ENCODE measurements at regions not wholly inside any gene's neighbourhood (a gene's known extent, or its start where the extent isn't known, plus 50 kb on each side); places are given as distances from the start of the nearest gene placed in this dataset.

GRCh38 chr3:84510007-84510406 lies 448.8 kb upstream of the CADM2 start:
- TF ChIP-seq EZH2 (IDR thresholded peaks at IDR 0.05; ENCODE audit: borderline replicate concordance, low read depth, low read length, severe bottlenecking) = no peak
- TF ChIP-seq, protein P1, sequence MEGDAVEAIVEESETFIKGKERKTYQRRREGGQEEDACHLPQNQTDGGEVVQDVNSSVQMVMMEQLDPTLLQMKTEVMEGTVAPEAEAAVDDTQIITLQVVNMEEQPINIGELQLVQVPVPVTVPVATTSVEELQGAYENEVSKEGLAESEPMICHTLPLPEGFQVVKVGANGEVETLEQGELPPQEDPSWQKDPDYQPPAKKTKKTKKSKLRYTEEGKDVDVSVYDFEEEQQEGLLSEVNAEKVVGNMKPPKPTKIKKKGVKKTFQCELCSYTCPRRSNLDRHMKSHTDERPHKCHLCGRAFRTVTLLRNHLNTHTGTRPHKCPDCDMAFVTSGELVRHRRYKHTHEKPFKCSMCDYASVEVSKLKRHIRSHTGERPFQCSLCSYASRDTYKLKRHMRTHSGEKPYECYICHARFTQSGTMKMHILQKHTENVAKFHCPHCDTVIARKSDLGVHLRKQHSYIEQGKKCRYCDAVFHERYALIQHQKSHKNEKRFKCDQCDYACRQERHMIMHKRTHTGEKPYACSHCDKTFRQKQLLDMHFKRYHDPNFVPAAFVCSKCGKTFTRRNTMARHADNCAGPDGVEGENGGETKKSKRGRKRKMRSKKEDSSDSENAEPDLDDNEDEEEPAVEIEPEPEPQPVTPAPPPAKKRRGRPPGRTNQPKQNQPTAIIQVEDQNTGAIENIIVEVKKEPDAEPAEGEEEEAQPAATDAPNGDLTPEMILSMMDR (IDR thresholded peaks at IDR 0.05; ENCODE audit: borderline replicate concordance, extremely low read depth, low read length, poor library complexity, severe bottlenecking) = no peak
- Histone ChIP-seq H3K4me3 (ENCODE audit: low read depth in 1 of 2, low read length in 2 of 2) (no peak overlapping the region), H3K79me2 (ENCODE audit: insufficient read depth, low read length) (no peaks in the 10 kb centered on the region), H3K9ac (ENCODE audit: low read depth, low read length) (no peak overlapping the region), H2AFZ (ENCODE audit: low read depth, low read length) (no peak overlapping the region), H3K9me3 (ENCODE audit: insufficient read depth, low read length, severe bottlenecking) (no peaks in the 10 kb centered on the region), H3K4me1 (ENCODE audit: insufficient read depth, low read length) (no peaks in the 10 kb centered on the region), H3K27me3 (ENCODE audit: insufficient read depth, low read length, poor library complexity) (no peaks in the 10 kb centered on the region), H4K20me1 (ENCODE audit: insufficient read depth, low read length) (no peaks in the 10 kb centered on the region), H3K4me2 (ENCODE audit: insufficient read depth, low read length) (no peak overlapping the region), H3K27ac (ENCODE audit: low read length) (no peak overlapping the region), H3K36me3 (ENCODE audit: insufficient read depth, low read length) (no peaks in the 10 kb centered on the region)
- DNase-seq (no peak), ATAC-seq (ENCODE audit: insufficient read depth, low read depth) (no peak)

GRCh38 chr3:84522893-84523292 lies 435.9 kb upstream of the CADM2 start:
- H3K9me3 ChIP-seq (ENCODE audit: insufficient read depth, low read length, severe bottlenecking) = no peaks in the 10 kb centered on the region
- H4K20me1 ChIP-seq (ENCODE audit: insufficient read depth, low read length) = no peaks in the 10 kb centered on the region
- TF ChIP-seq, protein P1 (IDR thresholded peaks at IDR 0.05; ENCODE audit: borderline replicate concordance, extremely low read depth, low read length, poor library complexity, severe bottlenecking) = no peak
- DNase-seq (no peak), ATAC-seq (ENCODE audit: insufficient read depth, low read depth) (no peak)
- no peak overlapping the region for H3K4me2 ChIP-seq (ENCODE audit: insufficient read depth, low read length)
- no peak overlapping the region for H3K9ac ChIP-seq (ENCODE audit: low read depth, low read length)
- H3K27me3 ChIP-seq (ENCODE audit: insufficient read depth, low read length, poor library complexity) = no peaks in the 10 kb centered on the region
- no peak overlapping the region for H3K27ac ChIP-seq (ENCODE audit: low read length)
- H3K4me1 ChIP-seq (ENCODE audit: insufficient read depth, low read length) = no peaks in the 10 kb centered on the region
- no peak overlapping the region for H3K4me3 ChIP-seq (ENCODE audit: low read depth in 1 of 2, low read length in 2 of 2)
- no peaks in the 10 kb centered on the region for H3K36me3 ChIP-seq (ENCODE audit: insufficient read depth, low read length)
- H2AFZ ChIP-seq (ENCODE audit: low read depth, low read length) = no peak overlapping the region
- no peaks in the 10 kb centered on the region for H3K79me2 ChIP-seq (ENCODE audit: insufficient read depth, low read length)

GRCh38 chr3:84536916-84537315 lies 421.9 kb upstream of the CADM2 start:
- Histone ChIP-seq H3K27ac (ENCODE audit: low read length) (no peak overlapping the region), H3K36me3 (ENCODE audit: insufficient read depth, low read length) (no peaks in the 10 kb centered on the region), H3K4me2 (ENCODE audit: insufficient read depth, low read length) (no peak overlapping the region), H3K79me2 (ENCODE audit: insufficient read depth, low read length) (no peaks in the 10 kb centered on the region), H3K9ac (ENCODE audit: low read depth, low read length) (no peak overlapping the region), H3K9me3 (ENCODE audit: insufficient read depth, low read length, severe bottlenecking) (no peaks in the 10 kb centered on the region), H3K4me1 (ENCODE audit: insufficient read depth, low read length) (no peaks in the 10 kb centered on the region), H3K27me3 (ENCODE audit: insufficient read depth, low read length, poor library complexity) (no peaks in the 10 kb centered on the region), H3K4me3 (ENCODE audit: low read depth in 1 of 2, low read length in 2 of 2) (no peak overlapping the region), H4K20me1 (ENCODE audit: insufficient read depth, low read length) (no peaks in the 10 kb centered on the region), H2AFZ (ENCODE audit: low read depth, low read length) (no peak overlapping the region)
- TF ChIP-seq, protein P1 (IDR thresholded peaks at IDR 0.05; ENCODE audit: borderline replicate concordance, extremely low read depth, low read length, poor library complexity, severe bottlenecking) = no peak
- no peak for TF ChIP-seq EZH2 (IDR thresholded peaks at IDR 0.05; ENCODE audit: borderline replicate concordance, low read depth, low read length, severe bottlenecking)
- ATAC-seq (ENCODE audit: insufficient read depth, low read depth) (no peak), DNase-seq (no peak)

GRCh38 chr3:84538597-84538996 lies 420.2 kb upstream of the CADM2 start:
- Histone ChIP-seq H3K27me3 (ENCODE audit: insufficient read depth, low read length, poor library complexity) (no peaks in the 10 kb centered on the region), H4K20me1 (ENCODE audit: insufficient read depth, low read length) (no peaks in the 10 kb centered on the region), H3K4me3 (ENCODE audit: low read depth in 1 of 2, low read length in 2 of 2) (no peak overlapping the region), H2AFZ (ENCODE audit: low read depth, low read length) (no peak overlapping the region), H3K4me1 (ENCODE audit: insufficient read depth, low read length) (no peaks in the 10 kb centered on the region), H3K9ac (ENCODE audit: low read depth, low read length) (no peak overlapping the region), H3K36me3 (ENCODE audit: insufficient read depth, low read length) (no peaks in the 10 kb centered on the region), H3K79me2 (ENCODE audit: insufficient read depth, low read length) (no peaks in the 10 kb centered on the region), H3K4me2 (ENCODE audit: insufficient read depth, low read length) (no peak overlapping the region), H3K9me3 (ENCODE audit: insufficient read depth, low read length, severe bottlenecking) (no peaks in the 10 kb centered on the region), H3K27ac (ENCODE audit: low read length) (no peak overlapping the region)
- no peak for DNase-seq
- TF ChIP-seq EZH2 (IDR thresholded peaks at IDR 0.05; ENCODE audit: borderline replicate concordance, low read depth, low read length, severe bottlenecking) = no peak
- TF ChIP-seq, protein P1 (IDR thresholded peaks at IDR 0.05; ENCODE audit: borderline replicate concordance, extremely low read depth, low read length, poor library complexity, severe bottlenecking) = no peak
- no peak for ATAC-seq (ENCODE audit: insufficient read depth, low read depth)
